GM12878 (cell line): ENCODE measurements at regions not wholly inside any gene's neighbourhood (a gene's known extent, or its start where the extent isn't known, plus 50 kb on each side); places are given as distances from the start of the nearest gene placed in this dataset.

Experiments
- CTCF ChIP-seq, 3 experiments: IDR thresholded peaks in 2 of 3; conservative IDR thresholded peaks in 1 of 3; 2 replicates each; pipeline ENCODE4 v1.5.1; 2011; ENCODE audit warnings: low read depth in 3 of 3, low read length in 3 of 3, mild to moderate bottlenecking in 3 of 3, control low read depth in 2 of 3, moderate library complexity in 2 of 3, inconsistent platforms in 1 of 3, mixed read lengths in 1 of 3; ENCODE audit not compliant: control insufficient read depth in 2 of 3, insufficient read depth in 1 of 3; ENCODE audit errors: extremely low read depth in 1 of 3
- KDM1A ChIP-seq: fragments of 200-600 bp; sonication (generic); IDR thresholded peaks from 2 replicates; pipeline ENCODE4 v1.6.1; 2016; ENCODE audit warnings: borderline replicate concordance
- POLR2A ChIP-seq: IDR thresholded peaks from 2 replicates; pipeline ENCODE4 v1.6.1; 2011; ENCODE audit warnings: low read depth, mild to moderate bottlenecking, low read length
- POLR2AphosphoS5 ChIP-seq: IDR thresholded peaks from 2 replicates; pipeline ENCODE4 v1.6.1; 2011; ENCODE audit warnings: mild to moderate bottlenecking, low read length, inconsistent platforms
- USF2 ChIP-seq: IDR thresholded peaks from 2 replicates; pipeline ENCODE4 v1.6.1; 2011; ENCODE audit warnings: low read depth, low read length, improper control_type of control experiment, borderline replicate concordance

GRCh38 chr2:9699139-9700108 lies 68.6 kb upstream of the YWHAQ start:
- TF ChIP-seq CTCF (IDR thresholded peaks at IDR 0.05 in 2 of 3, conservative IDR thresholded peaks at IDR 0.05 in 1 of 3; ENCODE audit: control insufficient read depth in 2 of 3, extremely low read depth in 1 of 3, insufficient read depth in 1 of 3, low read depth in 3 of 3, low read length in 3 of 3) (no peak), POLR2AphosphoS5 (no peak), USF2 (no peak), POLR2A (no peak), KDM1A (no peak)
